ENCODE measurements at regions not wholly inside any gene's neighbourhood (a gene's known extent, or its start where the extent isn't known, plus 50 kb on each side); places are given as distances from the start of the nearest gene placed in this dataset.

DNA sequence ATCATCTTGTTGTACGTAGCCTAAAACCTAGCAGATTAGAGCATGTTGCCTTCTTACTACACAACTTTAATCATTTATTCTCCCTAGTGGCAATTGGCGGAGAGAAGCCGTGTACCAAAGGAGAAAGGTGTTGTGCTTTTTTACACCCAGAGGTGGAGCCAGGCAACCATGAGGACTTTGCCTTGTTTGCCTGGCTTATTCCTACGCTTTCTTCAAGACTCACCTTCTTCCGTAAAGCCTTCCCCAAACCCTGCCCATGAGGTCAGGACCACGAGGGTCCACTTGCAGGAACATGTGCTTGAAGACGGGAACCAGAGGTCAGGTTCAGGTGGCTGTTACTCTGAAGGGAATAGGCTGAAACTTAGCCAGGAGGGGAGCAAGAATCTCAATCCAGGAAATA is 290.5 kb downstream of the RAB28 start:
- TF ChIP-seq, protein P1, sequence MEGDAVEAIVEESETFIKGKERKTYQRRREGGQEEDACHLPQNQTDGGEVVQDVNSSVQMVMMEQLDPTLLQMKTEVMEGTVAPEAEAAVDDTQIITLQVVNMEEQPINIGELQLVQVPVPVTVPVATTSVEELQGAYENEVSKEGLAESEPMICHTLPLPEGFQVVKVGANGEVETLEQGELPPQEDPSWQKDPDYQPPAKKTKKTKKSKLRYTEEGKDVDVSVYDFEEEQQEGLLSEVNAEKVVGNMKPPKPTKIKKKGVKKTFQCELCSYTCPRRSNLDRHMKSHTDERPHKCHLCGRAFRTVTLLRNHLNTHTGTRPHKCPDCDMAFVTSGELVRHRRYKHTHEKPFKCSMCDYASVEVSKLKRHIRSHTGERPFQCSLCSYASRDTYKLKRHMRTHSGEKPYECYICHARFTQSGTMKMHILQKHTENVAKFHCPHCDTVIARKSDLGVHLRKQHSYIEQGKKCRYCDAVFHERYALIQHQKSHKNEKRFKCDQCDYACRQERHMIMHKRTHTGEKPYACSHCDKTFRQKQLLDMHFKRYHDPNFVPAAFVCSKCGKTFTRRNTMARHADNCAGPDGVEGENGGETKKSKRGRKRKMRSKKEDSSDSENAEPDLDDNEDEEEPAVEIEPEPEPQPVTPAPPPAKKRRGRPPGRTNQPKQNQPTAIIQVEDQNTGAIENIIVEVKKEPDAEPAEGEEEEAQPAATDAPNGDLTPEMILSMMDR (IDR thresholded peaks at IDR 0.05 in 2 of 3, conservative IDR thresholded peaks at IDR 0.05 in 1 of 3; ENCODE audit: borderline replicate concordance in 1 of 3, insufficient read depth in 1 of 3, low read depth in 2 of 3, low read length in 2 of 3) = no peak
- no peak for TF ChIP-seq SRF (IDR thresholded peaks at IDR 0.05; ENCODE audit: low read depth)
- no peak for TF ChIP-seq POLR2A (IDR thresholded peaks at IDR 0.05; ENCODE audit: borderline replicate concordance, extremely low read depth, insufficient read depth, insufficient read length)
- no peak for TF ChIP-seq POLR2AphosphoS5 (IDR thresholded peaks at IDR 0.05; ENCODE audit: low read depth, low read length)
- TF ChIP-seq EZH2phosphoT487 (IDR thresholded peaks at IDR 0.05; ENCODE audit: borderline replicate concordance) = no peak
- TF ChIP-seq EZH2 (IDR thresholded peaks at IDR 0.05) = no peak
- TF ChIP-seq, protein P2, sequence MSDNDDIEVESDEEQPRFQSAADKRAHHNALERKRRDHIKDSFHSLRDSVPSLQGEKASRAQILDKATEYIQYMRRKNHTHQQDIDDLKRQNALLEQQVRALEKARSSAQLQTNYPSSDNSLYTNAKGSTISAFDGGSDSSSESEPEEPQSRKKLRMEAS (IDR thresholded peaks at IDR 0.05) = no peak
- TF ChIP-seq, protein P3, sequence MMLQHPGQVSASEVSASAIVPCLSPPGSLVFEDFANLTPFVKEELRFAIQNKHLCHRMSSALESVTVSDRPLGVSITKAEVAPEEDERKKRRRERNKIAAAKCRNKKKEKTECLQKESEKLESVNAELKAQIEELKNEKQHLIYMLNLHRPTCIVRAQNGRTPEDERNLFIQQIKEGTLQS (IDR thresholded peaks at IDR 0.05) = no peak
